ENCODE measurements at regions not wholly inside any gene's neighbourhood (a gene's known extent, or its start where the extent isn't known, plus 50 kb on each side); places are given as distances from the start of the nearest gene placed in this dataset.

- no peak for DNase-seq (ENCODE audit: low spot score)
Observed at GRCh38 chr11:129590753-129591475, 215.3 kb downstream of the BARX2 start.

- no peak for DNase-seq (ENCODE audit: low spot score)
Observed at GRCh38 chr11:129591527-129591926, 215.9 kb downstream of the BARX2 start.

- no peak for DNase-seq (ENCODE audit: low spot score)
Observed at GRCh38 chr11:129592191-129592590, 216.5 kb downstream of the BARX2 start.

GRCh38 chr11:129593098-129593497 is 217.4 kb downstream of the BARX2 start:
- no peak for DNase-seq (ENCODE audit: low spot score)

GRCh38 chr11:129595038-129595962 is 219.7 kb downstream of the BARX2 start:
- DNase-seq (ENCODE audit: low spot score): peak; percentile 40

- no peak for DNase-seq (ENCODE audit: low spot score)
Observed at GRCh38 chr11:129596351-129596750, 219.3 kb upstream of the TMEM45B start.

GRCh38 chr11:129598378-129598777 is 217.3 kb upstream of the TMEM45B start:
- no peak for DNase-seq (ENCODE audit: low spot score)

- no peak for DNase-seq (ENCODE audit: low spot score)
Observed at GRCh38 chr11:129605815-129606214, 209.8 kb upstream of the TMEM45B start.

GRCh38 chr11:129608711-129609110 is 206.9 kb upstream of the TMEM45B start:
- no peak for DNase-seq (ENCODE audit: low spot score)

GRCh38 chr11:129610125-129610524 is 205.5 kb upstream of the TMEM45B start:
- DNase-seq (ENCODE audit: low spot score): no peak

- DNase-seq (ENCODE audit: low spot score): no peak
Observed at GRCh38 chr11:129610545-129610944, 205.1 kb upstream of the TMEM45B start.

GRCh38 chr11:129611661-129612446 is 203.8 kb upstream of the TMEM45B start:
- DNase-seq (ENCODE audit: low spot score): no peak

GRCh38 chr11:129612447-129612961 is 203.1 kb upstream of the TMEM45B start:
- DNase-seq (ENCODE audit: low spot score): no peak

- no peak for DNase-seq (ENCODE audit: low spot score)
Observed at GRCh38 chr11:129613071-129613470, 202.6 kb upstream of the TMEM45B start.

- no peak for DNase-seq (ENCODE audit: low spot score)
Observed at GRCh38 chr11:129614256-129614944, 201.2 kb upstream of the TMEM45B start.

GRCh38 chr11:129618046-129618569 is 197.5 kb upstream of the TMEM45B start:
- no peak for DNase-seq (ENCODE audit: low spot score)

GRCh38 chr11:129620237-129621104 is 195.2 kb upstream of the TMEM45B start:
- no peak for DNase-seq (ENCODE audit: low spot score)

GRCh38 chr11:129625930-129626329 is 189.7 kb upstream of the TMEM45B start:
- DNase-seq (ENCODE audit: low spot score): no peak

GRCh38 chr11:129631201-129631600 is 184.4 kb upstream of the TMEM45B start:
- no peak for DNase-seq (ENCODE audit: low spot score)

GRCh38 chr11:129636926-129637325 is 178.7 kb upstream of the TMEM45B start:
- no peak for DNase-seq (ENCODE audit: low spot score)

Data from putamen (tissue), 1 donor.